GM19023 (cell line): ENCODE measurements at regions not wholly inside any gene's neighbourhood (a gene's known extent, or its start where the extent isn't known, plus 50 kb on each side); places are given as distances from the start of the nearest gene placed in this dataset.
"Not testable (repeated sequence)": the region's sequence is repeated elsewhere in the genome, so short reads cannot be mapped to it uniquely, and the experiment has no call there.

Experiments used
- ATAC-seq: cut with Tn5 transposase; IDR thresholded peaks from one replicate; pipeline ENCODE4 v1.9.1; 2021; ENCODE audit warnings: mild to moderate bottlenecking, moderate library complexity; ENCODE audit not compliant: unreplicated experiment

GRCh38 chr3:4140921-4141320 lies 162.2 kb upstream of the SETMAR start:
- no peak for ATAC-seq

GRCh38 chr3:4147556-4148118 lies 155.5 kb upstream of the SETMAR start:
- no peak for ATAC-seq

- ATAC-seq, result no peak
Measured at GRCh38 chr3:4149296-4149695, 153.9 kb upstream of the SETMAR start.

- ATAC-seq, result no peak
Measured at GRCh38 chr3:4150816-4151215, 152.4 kb upstream of the SETMAR start.

- ATAC-seq, result no peak
Measured at GRCh38 chr3:4151859-4152258, 151.3 kb upstream of the SETMAR start.

GRCh38 chr3:4153771-4154170 lies 149.4 kb upstream of the SETMAR start:
- ATAC-seq, result no peak

- no peak for ATAC-seq
Measured at GRCh38 chr3:4158329-4158728, 144.8 kb upstream of the SETMAR start.

GRCh38 chr3:4162096-4162495 lies 141.1 kb upstream of the SETMAR start:
- ATAC-seq, result no peak

- ATAC-seq, result no peak
Measured at GRCh38 chr3:4163011-4163410, 140.2 kb upstream of the SETMAR start.

GRCh38 chr3:4166540-4166939 lies 136.6 kb upstream of the SETMAR start:
- no peak for ATAC-seq

GRCh38 chr3:4167230-4167629 lies 135.9 kb upstream of the SETMAR start:
- ATAC-seq, result not testable (repeated sequence)

- ATAC-seq, result no peak
Measured at GRCh38 chr3:4174791-4175190, 128.4 kb upstream of the SETMAR start.

- no peak for ATAC-seq
Measured at GRCh38 chr3:4191971-4192370, 111.2 kb upstream of the SETMAR start.

- ATAC-seq, result no peak
Measured at GRCh38 chr3:4195006-4195405, 108.2 kb upstream of the SETMAR start.

GRCh38 chr3:4196506-4197147 lies 106.5 kb upstream of the SETMAR start:
- no peak for ATAC-seq

GRCh38 chr3:4197670-4198069 lies 105.5 kb upstream of the SETMAR start:
- ATAC-seq, result no peak

- no peak for ATAC-seq
Measured at GRCh38 chr3:4198491-4198890, 104.7 kb upstream of the SETMAR start.

GRCh38 chr3:4204776-4205175 lies 98.4 kb upstream of the SETMAR start:
- ATAC-seq, result not testable (repeated sequence)

- no peak for ATAC-seq
Measured at GRCh38 chr3:4207672-4208071, 95.5 kb upstream of the SETMAR start.

GRCh38 chr3:4208556-4208955 lies 94.6 kb upstream of the SETMAR start:
- ATAC-seq, result no peak

GRCh38 chr3:4211610-4212009 lies 91.6 kb upstream of the SETMAR start:
- no peak for ATAC-seq

GRCh38 chr3:4213420-4213819 lies 89.7 kb upstream of the SETMAR start:
- ATAC-seq, result not testable (repeated sequence)

- ATAC-seq, result not testable (repeated sequence)
Measured at GRCh38 chr3:4216974-4217373, 86.2 kb upstream of the SETMAR start.
